GM12878 (cell line): ENCODE measurements at regions not wholly inside any gene's neighbourhood (a gene's known extent, or its start where the extent isn't known, plus 50 kb on each side); places are given as distances from the start of the nearest gene placed in this dataset.

Experiments
- ATAC-seq: fragments of 200-7000 bp; cut with Tn5 transposase; 3 replicates; pipeline ENCODE4 v1.9.1; 2020; ENCODE audit warnings: mild to moderate bottlenecking, moderate library complexity
- BruUV-seq: library from RNA; stranded (reverse); fragments of 400-500 nt; replicated peaks from 2 replicates; lab custom pipeline; 2021; lab: Mats Ljungman, UMichigan
- CTCF ChIA-PET: fragments of 300-600 bp; sonication (Branson Sonifier 250); formaldehyde crosslinking; extraction: SDS; loops from one replicate; lab custom pipeline; 2021; ENCODE audit warnings: inconsistent platforms; lab: Yijun Ruan, JAX
- POLR2A ChIA-PET: fragments of 350-600 bp; formaldehyde crosslinking; extraction: SDS; loops from one replicate; lab custom pipeline; 2021; ENCODE audit warnings: inconsistent platforms; lab: Charles Lee
- RAD21 ChIA-PET: fragments of 300-600 bp; sonication (Branson Sonifier 250); formaldehyde crosslinking; loops from one replicate; lab custom pipeline; 2023; ENCODE audit warnings: antibody characterized with exemption; ENCODE audit not compliant: unreplicated experiment; lab: Charles Lee
- SMC1A ChIA-PET: fragments of 300-600 bp; sonication (Branson Sonifier 250); formaldehyde crosslinking; loops from one replicate; lab custom pipeline; 2023; ENCODE audit not compliant: unreplicated experiment, uncharacterized antibody; lab: Charles Lee
- DNase-seq: peaks from one replicate; pipeline ENCODE4 v3.0.0-alpha.2; 2011; ENCODE audit warnings: low read depth, low spot score
- FAIRE-seq: peaks from 3 replicates; lab custom pipeline; 2011; peaks lifted over from hg19 to GRCh38; lab: Jason Lieb, UNC
- H2AFZ ChIP-seq: 2 replicates; pipeline ENCODE4 v1.6.0; 2011; ENCODE audit warnings: low read depth, low read length, control low read depth; ENCODE audit not compliant: control insufficient read depth
- H3K27ac ChIP-seq: 2 replicates; pipeline ENCODE4 v1.5.1; 2011; ENCODE audit warnings: control low read depth; ENCODE audit not compliant: control insufficient read depth, insufficient read depth
- H3K27me3 ChIP-seq, 2 experiments: replicated peaks in 1 of 2; 2 replicates each; pipeline versions ENCODE4 v1.6.0 to v1.6.1; 2011; ENCODE audit warnings: low read length in 1 of 2; ENCODE audit not compliant: control insufficient read depth in 2 of 2, insufficient read depth in 2 of 2
- H3K36me3 ChIP-seq, 2 experiments: 2 replicates each; pipeline ENCODE4 v1.5.1; 2011; ENCODE audit warnings: low read length in 1 of 2; ENCODE audit not compliant: control insufficient read depth in 2 of 2, insufficient read depth in 2 of 2
- H3K4me1 ChIP-seq: 2 replicates; pipeline ENCODE4 v1.6.1; 2011; ENCODE audit warnings: mild to moderate bottlenecking, low read length, moderate library complexity, mixed read lengths; ENCODE audit not compliant: control insufficient read depth, insufficient read depth
- H3K4me2 ChIP-seq: 2 replicates; pipeline ENCODE4 v1.6.0; 2011; ENCODE audit warnings: control low read depth; ENCODE audit not compliant: control insufficient read depth, insufficient read depth
- H3K4me3 ChIP-seq: fragments of 200-600 bp; sonication (generic); 2 replicates; pipeline ENCODE4 v1.5.1; 2016
- H3K79me2 ChIP-seq: 2 replicates; pipeline ENCODE4 v1.6.0; 2011; ENCODE audit warnings: low read length; ENCODE audit not compliant: control insufficient read depth, insufficient read depth
- H3K9ac ChIP-seq: 2 replicates; pipeline ENCODE4 v1.8.0; 2011; ENCODE audit warnings: low read length, control low read depth, mixed read lengths; ENCODE audit not compliant: control insufficient read depth, insufficient read depth
- H3K9me3 ChIP-seq: replicated peaks from 3 replicates; pipeline ENCODE4 v1.5.1; 2011; ENCODE audit warnings: mild to moderate bottlenecking, low read length; ENCODE audit not compliant: control insufficient read depth, insufficient read depth
- H4K20me1 ChIP-seq: 2 replicates; pipeline ENCODE4 v1.6.0; 2011; ENCODE audit not compliant: control insufficient read depth, insufficient read depth
- BMI1 ChIP-seq: fragments of 450-650 bp; IDR thresholded peaks from 2 replicates; pipeline ENCODE4 v1.6.1; 2016; ENCODE audit warnings: mild to moderate bottlenecking, moderate library complexity, borderline replicate concordance
- JUNB ChIP-seq: IDR thresholded peaks from 2 replicates; pipeline ENCODE4 v1.6.1; 2016; ENCODE audit warnings: antibody characterized with exemption, mild to moderate bottlenecking
- MYC ChIP-seq: IDR thresholded peaks from 2 replicates; pipeline ENCODE4 v1.6.1; 2011; ENCODE audit warnings: mild to moderate bottlenecking, low read length, moderate library complexity, inconsistent platforms; ENCODE audit not compliant: insufficient read depth, insufficient replicate concordance, insufficient read length, severe bottlenecking
- RFX5 ChIP-seq: IDR thresholded peaks from 2 replicates; pipeline ENCODE4 v1.6.1; 2011; ENCODE audit warnings: low read depth, low read length, improper control_type of control experiment
- RUNX3 ChIP-seq: IDR thresholded peaks from 2 replicates; pipeline ENCODE4 v1.6.1; 2012; ENCODE audit warnings: low read length, inconsistent platforms
- SIX5 ChIP-seq: IDR thresholded peaks from 2 replicates; pipeline ENCODE4 v1.6.1; 2011; ENCODE audit warnings: mild to moderate bottlenecking, low read depth, low read length, moderate library complexity; ENCODE audit not compliant: severe bottlenecking
- SMAD5 ChIP-seq: IDR thresholded peaks from 2 replicates; pipeline ENCODE4 v1.6.1; 2016; ENCODE audit warnings: antibody characterized with exemption, low read depth
- TARDBP ChIP-seq: IDR thresholded peaks from 2 replicates; pipeline ENCODE4 v1.6.1; 2016; ENCODE audit warnings: borderline replicate concordance
- WGBS: methylation state at CpG from one replicate; pipeline ENCODE4 v1.1.6; 2016; ENCODE audit warnings: low lambda C conversion rate; ENCODE audit not compliant: insufficient replicate concordance, insufficient coverage; ENCODE audit errors: missing lambda C conversion rate; 5-methylcytosine and 5-hydroxymethylcytosine counted together
- in situ Hi-C: fragments of 300-500 bp; cut with MboI; formaldehyde crosslinking; loops from 9 replicates; pipeline ENCODE4 v1.14.3; 2018; ENCODE audit warnings: mixed read lengths
- intact Hi-C: fragments of 100-400 bp; cut with micrococcal nuclease; formaldehyde crosslinking; loops from one replicate; pipeline ENCODE4 v1.14.2; 2022; ENCODE audit not compliant: unreplicated experiment

- TF ChIP-seq MYC (no peak), RFX5 (no peak), SMAD5 (no peak), TARDBP (no peak)
These were observed 351.8 kb upstream of the FMN2 start (continued) for GRCh38 chr1:239739919-239740318.

GRCh38 chr1:239742416-239743109 is 349.1 kb upstream of the FMN2 start:
- BruUV-seq = no TSS peak
- H3K4me3 ChIP-seq = no peak overlapping the region
- in situ Hi-C loops (no loop called here), intact Hi-C loops (no loop called here)
- no peak overlapping the region for H2AFZ ChIP-seq
- DNase-seq (no peak), FAIRE-seq (no peak), ATAC-seq (no peak)
- H3K27ac ChIP-seq = no peak overlapping the region
- no peaks in the 10 kb centered on the region for H3K79me2 ChIP-seq
- no peaks in the 10 kb centered on the region for H4K20me1 ChIP-seq
- POLR2A ChIA-PET = no interaction called here
- H3K36me3 ChIP-seq = no peaks in the 10 kb centered on the region
- no peaks in the 10 kb centered on the region for H3K9me3 ChIP-seq
- SMC1A ChIA-PET = no interaction called here
- H3K4me2 ChIP-seq = no peak overlapping the region
- no peaks in the 10 kb centered on the region for H3K4me1 ChIP-seq
- WGBS = 18% methylated on average over 6 of the region's 6 CpGs
- RAD21 ChIA-PET = no interaction called here
- no peak overlapping the region for H3K9ac ChIP-seq
- CTCF ChIA-PET = interaction anchor here (1.5 kb wide), 1 partner anchor 9 kb away, joined by 3 read pairs; no protein-coding TSS in a partner anchor
- H3K27me3 ChIP-seq = no peaks in the 10 kb centered on the region
- no peak for TF ChIP-seq JUNB
- TF ChIP-seq RUNX3 = no peak
- TF ChIP-seq RFX5 = no peak

DNA sequence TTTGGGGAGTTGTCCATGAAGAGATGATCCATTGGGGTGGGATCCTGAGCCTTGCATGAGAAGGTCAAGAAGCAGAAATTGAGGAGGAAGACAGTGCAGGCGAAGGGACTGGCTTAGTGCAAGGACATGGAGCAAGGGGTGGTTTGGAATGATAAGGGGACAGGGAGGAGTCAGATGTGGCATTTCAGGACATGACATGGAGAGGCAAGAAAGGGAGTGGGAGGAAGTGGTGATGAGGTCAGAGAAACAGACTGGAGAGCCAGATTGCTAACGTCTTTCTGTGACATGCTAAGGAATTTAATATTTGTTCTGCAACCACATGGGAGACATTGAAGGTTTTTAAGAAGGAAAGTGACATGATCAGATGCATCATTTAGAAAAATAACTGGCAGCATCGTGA is 346.8 kb upstream of the FMN2 start:
- Histone ChIP-seq H3K36me3 (no peaks in the 10 kb centered on the region), H3K9ac (no peak overlapping the region), H3K4me3 (no peak overlapping the region), H3K79me2 (no peaks in the 10 kb centered on the region), H3K9me3 (no peaks in the 10 kb centered on the region), H3K4me1 (no peaks in the 10 kb centered on the region), H2AFZ (no peak overlapping the region), H3K27me3 (no peaks in the 10 kb centered on the region), H3K27ac (no peak overlapping the region), H3K4me2 (no peak overlapping the region), H4K20me1 (no peaks in the 10 kb centered on the region)
- no peak for ATAC-seq
- CTCF ChIA-PET = no interaction called here
- FAIRE-seq = no peak
- SMC1A ChIA-PET = no interaction called here
- no peak for DNase-seq
- WGBS = 4% methylated on average over 3 of the region's 3 CpGs
- RAD21 ChIA-PET = no interaction called here
- POLR2A ChIA-PET = no interaction called here
- in situ Hi-C loops = no loop called here
- BruUV-seq = no TSS peak
- TF ChIP-seq SIX5 = no peak
- TF ChIP-seq BMI1 = no peak
- intact Hi-C loops = no loop called here
